ENCODE measurements at regions not wholly inside any gene's neighbourhood (a gene's known extent, or its start where the extent isn't known, plus 50 kb on each side); places are given as distances from the start of the nearest gene placed in this dataset.
"Not testable (repeated sequence)": the region's sequence is repeated elsewhere in the genome, so short reads cannot be mapped to it uniquely, and the experiment has no call there.

DNA sequence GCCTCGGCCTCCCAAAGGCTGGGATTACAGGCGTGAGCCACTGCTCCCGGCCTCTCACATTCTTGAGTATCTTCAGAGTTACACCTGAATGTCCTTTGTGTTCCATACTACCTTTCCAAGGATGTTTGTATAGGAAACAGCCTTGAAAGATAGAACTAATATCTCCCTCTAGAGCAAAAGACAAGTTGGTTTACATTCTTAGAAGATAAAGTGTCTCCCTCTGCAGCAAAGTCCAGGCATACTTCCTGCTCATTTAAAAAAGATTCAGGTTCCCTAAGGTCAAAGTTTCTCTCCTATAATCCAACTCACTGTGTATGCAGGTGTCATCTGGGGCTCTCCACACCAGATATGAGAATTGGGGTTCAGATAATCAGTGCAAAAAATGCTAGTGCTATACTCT is 224.4 kb downstream of the TPBG start:
- DNase-seq = no peak

DNA sequence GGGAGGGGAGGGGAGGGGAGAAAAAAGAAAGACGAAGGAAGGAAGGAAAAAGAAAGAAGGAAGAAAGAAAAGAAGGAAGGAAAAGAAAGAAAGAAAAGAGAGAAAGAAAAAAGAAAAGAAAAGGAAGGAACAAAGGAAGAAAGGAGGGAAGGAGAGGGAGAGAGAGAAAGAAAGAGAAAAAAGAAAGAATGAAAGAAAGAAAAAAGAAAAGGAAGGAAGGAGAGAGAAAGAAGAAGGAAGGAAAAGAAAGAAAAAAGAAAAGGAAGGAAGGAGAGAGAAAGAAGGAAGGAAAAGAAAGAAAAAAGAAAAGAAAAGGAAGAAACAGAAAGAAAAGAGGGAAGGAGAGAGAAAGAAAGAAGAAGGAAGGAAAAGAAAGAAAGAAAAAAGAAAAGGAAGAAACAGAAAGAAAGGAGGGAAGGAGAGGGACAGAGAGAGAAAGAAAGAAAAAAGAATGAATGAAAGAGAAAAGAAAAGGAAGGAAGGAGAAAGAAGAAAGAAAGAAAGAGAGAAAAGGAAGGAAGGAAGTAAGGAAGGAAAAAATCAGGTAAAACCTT is 225.3 kb downstream of the TPBG start:
- no peak for DNase-seq

DNA sequence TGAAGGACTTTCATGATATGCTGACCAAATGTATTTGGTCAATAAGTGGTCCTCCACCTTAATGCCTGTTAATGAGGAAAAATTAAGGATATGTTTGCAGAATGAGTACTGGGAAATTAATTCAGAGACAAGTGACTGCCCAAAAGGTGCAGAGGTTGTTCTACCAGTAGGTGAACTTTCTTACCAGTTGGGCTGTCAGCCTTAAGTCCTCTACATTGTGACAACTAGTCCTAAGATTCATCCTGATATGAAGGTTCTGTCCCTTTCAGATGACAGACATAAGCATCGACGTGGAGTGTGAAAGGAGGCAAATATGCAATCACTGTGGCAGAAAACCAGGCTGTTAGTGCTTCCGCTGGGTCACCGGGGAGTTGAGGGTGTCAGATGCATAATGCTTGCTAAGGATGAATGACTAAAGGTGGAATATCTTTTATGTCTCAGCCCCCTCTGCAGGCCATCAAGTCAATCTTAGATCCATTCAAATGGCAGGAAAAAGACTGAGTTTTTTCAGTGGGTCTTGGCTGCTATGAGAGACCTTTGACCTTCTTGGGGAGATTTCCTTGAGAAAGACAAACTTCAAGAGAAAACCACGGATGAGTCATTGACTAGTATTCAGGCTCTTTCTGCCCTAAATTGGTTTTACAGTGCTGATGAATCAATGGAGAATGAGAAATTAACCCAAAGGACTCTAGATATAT is 226.0 kb downstream of the TPBG start:
- DNase-seq = peak; percentile 32

DNA sequence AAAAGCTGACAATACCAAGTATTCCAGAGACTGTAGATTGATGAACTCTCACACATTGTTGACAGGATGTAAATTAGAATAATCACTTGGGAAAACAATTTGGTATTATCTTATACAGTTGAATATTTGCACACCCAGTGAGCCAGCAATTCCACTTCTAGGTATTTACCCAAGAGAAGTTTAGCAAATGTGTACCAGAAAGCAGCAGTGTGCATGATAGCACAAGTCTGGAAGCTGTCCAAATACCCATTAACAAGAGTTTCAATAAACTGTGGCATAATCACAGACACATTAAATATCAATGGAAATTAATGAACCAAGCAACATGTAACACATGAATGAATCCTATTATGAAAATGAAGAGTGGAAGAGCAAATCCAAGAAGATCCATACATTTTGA is 233.6 kb downstream of the TPBG start:
- no peak for DNase-seq

- DNase-seq = no peak
Observed at GRCh38 chr6:82602776-82603175, 239.2 kb downstream of the TPBG start.

GRCh38 chr6:82603871-82604270 is 240.3 kb downstream of the TPBG start:
- DNase-seq = no peak

- no peak for DNase-seq
Observed at GRCh38 chr6:82607998-82608725, 244.5 kb downstream of the TPBG start.

DNA sequence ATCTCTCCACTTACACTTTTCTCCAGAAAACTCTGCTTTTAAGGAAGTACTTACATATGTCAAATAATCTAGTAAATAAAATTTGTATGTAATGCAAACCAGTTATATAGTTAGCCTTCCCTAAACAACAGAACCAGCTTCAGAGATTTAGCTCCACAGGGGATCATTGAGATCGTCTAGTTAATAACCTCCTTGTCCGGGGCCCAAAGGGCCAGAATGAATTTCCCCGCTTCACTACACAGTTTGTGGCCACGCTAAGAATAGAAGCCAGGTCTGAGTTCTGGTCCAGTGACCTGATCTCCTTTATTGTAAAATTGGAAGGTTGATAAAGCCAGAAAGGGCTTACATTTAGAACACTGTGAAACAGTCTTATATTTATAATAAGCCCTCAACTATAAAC is 245.2 kb downstream of the TPBG start:
- no peak for DNase-seq

- DNase-seq = no peak
Observed at GRCh38 chr6:82611751-82612150, 248.1 kb downstream of the TPBG start.

DNA sequence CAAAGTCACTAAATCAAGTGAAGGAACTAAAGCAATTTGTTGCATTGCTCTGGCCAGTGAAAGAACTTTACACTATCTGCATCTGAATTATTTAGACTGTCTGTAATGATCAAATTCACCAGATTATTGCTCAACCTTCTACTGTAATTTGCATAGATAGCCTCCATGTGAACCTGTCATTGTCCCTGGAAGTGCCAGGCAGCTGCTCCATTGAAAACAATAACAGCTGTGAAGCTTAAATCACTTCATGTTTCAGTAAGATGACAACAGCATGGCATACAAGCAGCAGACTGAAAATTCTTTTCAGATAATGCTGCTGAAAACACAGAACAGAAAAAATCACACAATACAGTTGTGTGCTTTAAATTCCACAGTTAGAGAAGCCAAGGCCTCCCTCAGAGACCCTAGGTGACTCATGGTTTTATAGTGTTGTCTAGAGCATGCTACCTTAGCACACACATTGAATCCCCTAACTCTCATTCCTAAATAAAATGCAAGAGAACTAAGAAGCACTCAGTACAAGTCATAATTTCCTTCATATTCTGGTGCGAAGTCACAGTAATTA is 248.9 kb downstream of the TPBG start:
- DNase-seq = no peak

DNA sequence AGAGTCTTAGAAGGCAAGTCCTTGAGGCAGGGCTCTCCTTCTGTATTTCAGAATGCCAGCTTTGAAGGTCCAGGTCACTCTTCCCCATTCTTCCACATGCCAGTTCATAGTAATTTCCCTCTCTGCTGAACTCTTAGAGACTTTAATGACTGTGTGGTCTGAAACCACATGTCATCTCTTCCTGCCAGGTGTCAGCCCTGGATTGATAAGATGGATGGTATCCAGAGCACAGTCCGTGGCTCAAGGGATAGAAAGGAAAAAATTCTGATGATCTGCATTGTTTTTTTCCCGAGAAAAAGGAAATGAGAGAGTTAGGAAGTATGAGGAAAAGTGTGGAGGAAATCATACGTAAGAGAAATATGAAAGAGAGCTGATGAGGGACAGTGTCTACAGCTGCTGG is 250.9 kb downstream of the TPBG start:
- no peak for DNase-seq

GRCh38 chr6:82616386-82617028 is 252.9 kb downstream of the TPBG start:
- DNase-seq = peak; percentile 5

GRCh38 chr6:82617648-82618047 is 254.0 kb downstream of the TPBG start:
- no peak for DNase-seq

GRCh38 chr6:82619573-82619972 is 256.0 kb downstream of the TPBG start:
- DNase-seq = no peak

GRCh38 chr6:82622461-82622860 is 258.8 kb downstream of the TPBG start:
- DNase-seq = no peak

DNA sequence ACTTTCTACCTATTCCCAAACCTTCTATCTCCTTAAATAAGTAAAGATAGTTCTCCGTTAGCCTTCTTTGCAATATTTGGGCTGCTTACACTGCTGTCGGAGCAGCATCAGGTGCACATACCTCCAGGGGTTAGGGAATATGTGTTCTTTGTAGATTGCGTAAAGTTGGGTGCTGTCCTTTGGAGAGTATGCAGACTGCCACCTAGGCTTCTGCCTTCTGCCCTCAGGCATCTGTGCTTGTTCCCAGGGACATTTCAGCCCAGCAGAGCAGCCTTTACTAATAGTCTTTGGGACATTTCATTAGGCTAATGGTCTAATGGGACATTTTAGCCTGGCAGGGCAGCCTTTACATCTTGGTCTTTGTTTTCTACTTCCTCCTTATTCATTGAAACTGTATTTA is 260.6 kb downstream of the TPBG start:
- no peak for DNase-seq

DNA sequence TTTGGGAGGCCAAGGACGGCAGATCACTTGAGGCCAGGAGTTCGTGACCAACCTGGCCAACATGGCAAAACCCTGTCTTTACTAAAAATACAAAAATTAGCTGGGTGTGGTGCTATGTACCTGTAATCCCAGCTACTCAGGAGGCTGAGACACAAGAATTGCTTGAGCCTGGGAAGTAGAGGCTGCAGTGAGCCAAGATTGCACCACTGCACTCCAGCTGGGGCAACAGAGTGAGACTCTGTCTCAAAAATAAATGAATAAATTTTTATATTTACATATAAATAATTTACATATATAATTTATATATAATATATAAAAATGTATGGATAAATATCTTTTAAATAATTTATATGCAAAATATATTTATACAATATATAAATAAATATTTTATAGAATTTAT is 263.3 kb downstream of the TPBG start:
- DNase-seq = not testable (repeated sequence)

DNA sequence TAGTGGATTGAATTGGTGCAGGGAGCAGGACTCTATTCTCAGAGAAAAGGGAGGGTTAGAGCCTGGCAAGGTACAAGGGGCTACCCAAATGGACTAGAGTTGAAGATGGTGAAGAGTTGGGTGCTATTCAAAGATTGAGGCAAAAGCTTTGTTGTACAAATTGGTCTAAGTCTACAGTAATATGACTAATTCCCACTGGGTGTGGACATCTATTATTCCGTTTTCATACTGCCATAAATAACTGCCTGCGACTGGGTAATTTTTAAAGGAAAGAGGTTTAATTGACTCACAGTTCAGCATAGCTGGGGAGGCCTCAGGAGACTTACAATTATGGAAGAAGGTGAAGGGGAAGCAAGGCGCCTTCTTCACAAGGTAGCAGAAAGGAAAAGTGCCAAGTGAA is 266.3 kb downstream of the TPBG start:
- DNase-seq = no peak

- DNase-seq = no peak
Observed at GRCh38 chr6:82641677-82642076, 278.1 kb downstream of the TPBG start.

- no peak for DNase-seq
Observed at GRCh38 chr6:82645536-82646230, 282.1 kb downstream of the TPBG start.

- DNase-seq = no peak
Observed at GRCh38 chr6:82646231-82646615, 282.6 kb downstream of the TPBG start.

DNA sequence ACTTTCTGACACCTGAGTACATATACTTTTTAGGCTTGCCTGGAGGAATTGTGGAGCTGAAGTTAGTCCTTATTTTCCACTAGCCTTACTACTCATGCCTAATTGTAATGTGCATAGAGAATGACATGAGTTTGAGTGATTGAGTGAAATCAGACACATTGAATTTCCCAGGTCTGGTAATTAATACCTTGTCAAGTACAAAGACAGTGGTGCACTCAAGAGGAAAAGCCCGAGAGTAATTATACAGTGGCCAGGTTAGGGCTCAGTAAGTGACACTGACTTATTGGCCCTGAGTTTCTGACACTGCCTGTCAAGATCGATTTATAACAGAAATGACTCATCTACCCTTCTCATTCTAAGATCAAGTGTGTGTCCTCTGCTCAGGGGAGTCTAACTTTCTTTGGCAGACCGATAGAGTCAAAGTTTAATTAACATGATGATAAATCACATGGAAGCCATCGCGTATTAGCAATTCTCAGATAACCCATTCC is 288.3 kb downstream of the TPBG start:
- DNase-seq = no peak

GRCh38 chr6:82679232-82679631 is 315.6 kb downstream of the TPBG start:
- DNase-seq = no peak
